ENCODE measurements at regions not wholly inside any gene's neighbourhood (a gene's known extent, or its start where the extent isn't known, plus 50 kb on each side); places are given as distances from the start of the nearest gene placed in this dataset.

DNA sequence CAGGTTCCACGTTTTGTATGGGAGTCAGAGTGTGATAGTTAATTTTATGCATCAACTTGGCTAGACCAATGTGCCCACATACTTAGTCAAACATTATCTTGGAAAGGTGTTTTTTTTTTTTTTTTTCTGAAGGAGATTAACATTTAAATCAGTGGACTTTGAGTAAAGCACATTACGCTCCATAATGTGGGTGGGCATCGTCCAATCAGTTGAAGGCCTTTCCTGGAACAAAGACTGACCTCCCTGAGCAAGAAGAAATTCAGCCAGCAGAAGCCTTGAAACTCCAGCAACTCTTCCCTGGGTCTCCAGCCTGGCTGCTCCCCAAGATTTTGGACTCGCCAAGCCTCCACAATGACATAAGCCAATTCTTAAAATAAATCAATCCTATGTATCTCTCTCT lies 711.4 kb downstream of the MTRR start:
- TF ChIP-seq POLR2A (IDR thresholded peaks at IDR 0.05; ENCODE audit: low read depth, low read length) (no peak), POLR2AphosphoS5 (IDR thresholded peaks at IDR 0.05; ENCODE audit: low read depth, low read length) (no peak)
